Calu3 (cell line): ENCODE measurements at regions not wholly inside any gene's neighbourhood (a gene's known extent, or its start where the extent isn't known, plus 50 kb on each side); places are given as distances from the start of the nearest gene placed in this dataset.

Source experiments
- BruUV-seq: library from RNA; stranded (reverse); fragments of 400-500 nt; replicated peaks from 2 replicates; lab custom pipeline; 2021; lab: Mats Ljungman, UMichigan
- CTCF ChIA-PET: fragments of 300-600 bp; sonication (Branson Sonifier 250); formaldehyde crosslinking; loops from one replicate; lab custom pipeline; 2022; ENCODE audit warnings: antibody characterized with exemption; lab: Charles Lee
- DNase-seq: peaks from one replicate; pipeline ENCODE4 v3.0.0; 2022
- H3K27ac Mint-ChIP-seq: one replicate; pipeline ENCODE4 v1.8.0; 2022; ENCODE audit warnings: mixed read lengths; ENCODE audit not compliant: unreplicated experiment
- H3K27me3 Mint-ChIP-seq: one replicate; pipeline ENCODE4 v1.8.0; 2022; ENCODE audit warnings: mixed read lengths; ENCODE audit not compliant: unreplicated experiment
- H3K36me3 Mint-ChIP-seq: one replicate; pipeline ENCODE4 v1.8.0; 2022; ENCODE audit warnings: mild to moderate bottlenecking, moderate library complexity, mixed read lengths; ENCODE audit not compliant: insufficient read depth, unreplicated experiment
- H3K4me1 Mint-ChIP-seq: one replicate; pipeline ENCODE4 v1.8.0; 2022; ENCODE audit warnings: mild to moderate bottlenecking, low read depth, mixed read lengths; ENCODE audit not compliant: unreplicated experiment
- H3K4me3 Mint-ChIP-seq: one replicate; pipeline ENCODE4 v1.8.0; 2022; ENCODE audit warnings: mild to moderate bottlenecking, low read depth, moderate library complexity, mixed read lengths; ENCODE audit not compliant: unreplicated experiment
- H3K9me3 Mint-ChIP-seq: one replicate; pipeline ENCODE4 v1.8.0; 2022; ENCODE audit warnings: low read depth, mixed read lengths; ENCODE audit not compliant: unreplicated experiment
- intact Hi-C: fragments of 100-400 bp; cut with micrococcal nuclease; formaldehyde crosslinking; loops from one replicate; pipeline ENCODE4 v1.10.0; 2022; ENCODE audit not compliant: unreplicated experiment
- TF ChIP-seq, protein P1 (sequence below): fragments of 200-600 bp; IDR thresholded peaks from one replicate; pipeline ENCODE4 v1.8.0; 2022; ENCODE audit warnings: antibody characterized with exemption; ENCODE audit not compliant: unreplicated experiment

DNA sequence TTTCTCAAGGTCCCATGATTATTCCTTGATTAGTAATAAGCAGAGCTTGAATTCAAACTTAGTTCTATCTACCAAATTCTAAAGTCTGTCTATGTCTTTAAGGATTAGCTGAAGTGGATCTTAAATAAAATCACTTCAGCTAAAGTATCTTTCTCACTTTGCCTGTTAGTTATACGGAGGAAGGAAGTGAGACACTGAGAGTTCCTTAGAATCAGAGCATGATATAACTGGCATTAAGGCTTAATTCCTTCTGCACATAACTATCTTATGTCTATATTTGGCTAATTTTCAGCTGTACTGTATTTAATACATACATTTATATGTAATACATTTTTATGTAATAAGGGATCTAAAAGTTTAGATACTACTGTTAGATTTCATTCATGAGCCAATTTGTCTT is 491.1 kb upstream of the GHITM start:
- no TSS peak for BruUV-seq
- Mint-ChIP-seq H3K27me3 (no peaks in the 10 kb centered on the region), H3K4me1 (no peaks in the 10 kb centered on the region), H3K27ac (no peak overlapping the region), H3K4me3 (no peak overlapping the region), H3K9me3 (peaks cover 4% of the 10 kb centered on the region), H3K36me3 (no peaks in the 10 kb centered on the region)
- TF ChIP-seq, protein P1, sequence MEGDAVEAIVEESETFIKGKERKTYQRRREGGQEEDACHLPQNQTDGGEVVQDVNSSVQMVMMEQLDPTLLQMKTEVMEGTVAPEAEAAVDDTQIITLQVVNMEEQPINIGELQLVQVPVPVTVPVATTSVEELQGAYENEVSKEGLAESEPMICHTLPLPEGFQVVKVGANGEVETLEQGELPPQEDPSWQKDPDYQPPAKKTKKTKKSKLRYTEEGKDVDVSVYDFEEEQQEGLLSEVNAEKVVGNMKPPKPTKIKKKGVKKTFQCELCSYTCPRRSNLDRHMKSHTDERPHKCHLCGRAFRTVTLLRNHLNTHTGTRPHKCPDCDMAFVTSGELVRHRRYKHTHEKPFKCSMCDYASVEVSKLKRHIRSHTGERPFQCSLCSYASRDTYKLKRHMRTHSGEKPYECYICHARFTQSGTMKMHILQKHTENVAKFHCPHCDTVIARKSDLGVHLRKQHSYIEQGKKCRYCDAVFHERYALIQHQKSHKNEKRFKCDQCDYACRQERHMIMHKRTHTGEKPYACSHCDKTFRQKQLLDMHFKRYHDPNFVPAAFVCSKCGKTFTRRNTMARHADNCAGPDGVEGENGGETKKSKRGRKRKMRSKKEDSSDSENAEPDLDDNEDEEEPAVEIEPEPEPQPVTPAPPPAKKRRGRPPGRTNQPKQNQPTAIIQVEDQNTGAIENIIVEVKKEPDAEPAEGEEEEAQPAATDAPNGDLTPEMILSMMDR = no peak
- CTCF ChIA-PET = no interaction called here
- no peak for DNase-seq
- intact Hi-C loops = no loop called here

DNA sequence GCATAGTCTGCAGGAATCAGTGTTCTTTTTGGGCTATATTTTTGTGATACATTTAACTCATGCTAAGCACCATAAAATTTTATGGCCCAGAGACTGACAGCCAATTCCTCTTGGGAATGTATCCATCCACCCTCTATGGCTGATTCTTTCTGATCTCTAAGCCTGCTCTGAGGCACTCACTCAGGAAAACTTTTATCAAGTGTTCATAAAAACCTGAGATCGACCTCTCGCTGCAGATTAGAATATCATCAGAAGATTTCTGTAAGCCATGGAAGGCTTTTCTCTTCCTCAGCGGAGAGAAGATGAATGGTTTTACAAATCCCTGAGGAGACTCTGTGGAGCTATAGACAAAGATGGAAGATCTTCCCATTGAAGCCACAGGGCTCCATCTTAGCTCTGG is 489.8 kb upstream of the GHITM start:
- Mint-ChIP-seq H3K36me3 (no peaks in the 10 kb centered on the region), H3K9me3 (peaks cover 4% of the 10 kb centered on the region), H3K4me3 (no peak overlapping the region), H3K27me3 (no peaks in the 10 kb centered on the region), H3K4me1 (no peaks in the 10 kb centered on the region), H3K27ac (no peak overlapping the region)
- DNase-seq = no peak
- no TSS peak for BruUV-seq
- intact Hi-C loops = no loop called here
- CTCF ChIA-PET = no interaction called here
- TF ChIP-seq, protein P1 = no peak

- H3K4me3 Mint-ChIP-seq = no peak overlapping the region
- H3K27me3 Mint-ChIP-seq = no peaks in the 10 kb centered on the region
- H3K36me3 Mint-ChIP-seq = no peaks in the 10 kb centered on the region
- CTCF ChIA-PET = no interaction called here
- no peak for DNase-seq
- H3K27ac Mint-ChIP-seq = no peak overlapping the region
- TF ChIP-seq, protein P1 = no peak
- BruUV-seq = no TSS peak
- intact Hi-C loops = no loop called here
- H3K4me1 Mint-ChIP-seq = no peaks in the 10 kb centered on the region
- H3K9me3 Mint-ChIP-seq = peaks cover 4% of the 10 kb centered on the region
Observed at GRCh38 chr10:83654689-83655088, 484.6 kb upstream of the GHITM start.

DNA sequence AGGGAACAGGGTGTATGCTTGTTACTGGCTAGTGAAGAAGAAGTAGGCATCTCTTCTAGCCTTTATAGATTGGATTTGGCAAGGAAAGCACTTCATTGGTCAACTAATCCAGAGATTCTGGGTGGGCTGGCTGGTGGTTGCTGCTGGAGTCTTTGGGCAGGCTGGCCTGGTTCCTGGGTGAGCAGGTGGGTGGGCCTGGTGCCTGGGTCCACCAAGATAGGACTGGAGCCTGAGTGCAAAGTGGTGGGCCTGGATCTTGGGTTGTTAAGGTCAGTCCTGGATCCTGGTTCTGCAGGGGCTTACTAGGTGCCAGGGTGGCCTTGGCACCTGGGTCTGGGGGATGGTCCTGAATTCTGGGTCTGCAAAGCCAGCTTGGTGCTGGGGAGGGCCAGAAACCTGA is 482.4 kb upstream of the GHITM start:
- Mint-ChIP-seq H3K9me3 (peaks cover 6% of the 10 kb centered on the region), H3K36me3 (no peaks in the 10 kb centered on the region), H3K4me1 (no peaks in the 10 kb centered on the region), H3K27ac (no peak overlapping the region), H3K4me3 (no peak overlapping the region), H3K27me3 (no peaks in the 10 kb centered on the region)
- TF ChIP-seq, protein P1 = no peak
- BruUV-seq = no TSS peak
- CTCF ChIA-PET = no interaction called here
- DNase-seq = no peak
- intact Hi-C loops = no loop called here
